ENCODE measurements at regions not wholly inside any gene's neighbourhood (a gene's known extent, or its start where the extent isn't known, plus 50 kb on each side); places are given as distances from the start of the nearest gene placed in this dataset.

GRCh38 chr1:69246109-69246508, 321.6 kb upstream of the LRRC7 start (continued):
- no peak for TF ChIP-seq CTCF (IDR thresholded peaks at IDR 0.05; ENCODE audit: low read depth, low read length, missing input control)
- TF ChIP-seq YY1 (IDR thresholded peaks at IDR 0.05), result no peak

GRCh38 chr1:69246710-69247109, 321.0 kb upstream of the LRRC7 start:
- TF ChIP-seq REST (IDR thresholded peaks at IDR 0.05), result no peak
- TF ChIP-seq NR2F2 (IDR thresholded peaks at IDR 0.05), result no peak
- no peak for TF ChIP-seq EGR1 (IDR thresholded peaks at IDR 0.05; ENCODE audit: low read depth in 2 of 2)
- no peak for TF ChIP-seq HNF4A (conservative IDR thresholded peaks at IDR 0.05)
- TF ChIP-seq MAX (IDR thresholded peaks at IDR 0.05), result no peak
- no peak for TF ChIP-seq GABPA (IDR thresholded peaks at IDR 0.05 in 1 of 2, conservative IDR thresholded peaks at IDR 0.05 in 1 of 2)
- no peak for TF ChIP-seq RAD21 (IDR thresholded peaks at IDR 0.05)
- no peak for TF ChIP-seq TAF1 (conservative IDR thresholded peaks at IDR 0.05)
- no peak for TF ChIP-seq CTCF (IDR thresholded peaks at IDR 0.05; ENCODE audit: low read depth, low read length, missing input control)
- no peak for TF ChIP-seq FOXA2 (IDR thresholded peaks at IDR 0.05)
- TF ChIP-seq JUND (IDR thresholded peaks at IDR 0.05), result no peak
- no peak for TF ChIP-seq ZBTB33 (IDR thresholded peaks at IDR 0.05)
- TF ChIP-seq SP1 (IDR thresholded peaks at IDR 0.05), result no peak
- TF ChIP-seq YY1 (IDR thresholded peaks at IDR 0.05), result no peak
- H3K27ac ChIP-seq (ENCODE audit: low read depth in 1 of 2, low read length in 2 of 2), result no peak overlapping the region
- WGBS, result 85% methylated on average over 2 of the region's 2 CpGs
- no peak overlapping the region for H3K9ac ChIP-seq (ENCODE audit: low read depth in 1 of 2, low read length in 2 of 2)
- H3K4me1 ChIP-seq (ENCODE audit: control insufficient read depth in 4 of 4, insufficient read depth in 4 of 4, low read length in 3 of 4), result no peaks in the 10 kb centered on the region
- no peaks in the 10 kb centered on the region for H3K9me3 ChIP-seq (ENCODE audit: control insufficient read depth in 4 of 4, low read length in 3 of 4)
- no peaks in the 10 kb centered on the region for H3K27me3 ChIP-seq (ENCODE audit: control insufficient read depth in 4 of 4, insufficient read depth in 4 of 4, low read length in 3 of 4)
- H3K4me3 ChIP-seq (ENCODE audit: low read depth in 1 of 3, low read length in 3 of 3), result no peak overlapping the region
- DNase-seq (ENCODE audit: low spot score), result no peak
- H3K36me3 ChIP-seq (ENCODE audit: control insufficient read depth in 4 of 4, insufficient read depth in 3 of 4, low read depth in 1 of 4, low read length in 3 of 4), result no peaks in the 10 kb centered on the region
